Rectal smooth muscle tissue (tissue), 1 donor: ENCODE measurements at regions not wholly inside any gene's neighbourhood (a gene's known extent, or its start where the extent isn't known, plus 50 kb on each side); places are given as distances from the start of the nearest gene placed in this dataset.

Experiments
- H3K27ac ChIP-seq: one replicate; pipeline ENCODE4 v1.7.0; 2013; ENCODE audit warnings: low read depth, low read length, inconsistent platforms
- H3K27me3 ChIP-seq: one replicate; pipeline ENCODE4 v1.7.0; 2013; ENCODE audit warnings: low read length; ENCODE audit not compliant: control insufficient read depth, insufficient read depth
- H3K36me3 ChIP-seq: one replicate; pipeline ENCODE4 v1.7.0; 2013; ENCODE audit warnings: low read length; ENCODE audit not compliant: control insufficient read depth, insufficient read depth
- H3K4me1 ChIP-seq: one replicate; pipeline ENCODE4 v1.7.0; 2013; ENCODE audit warnings: low read length; ENCODE audit not compliant: control insufficient read depth, insufficient read depth
- H3K4me3 ChIP-seq: one replicate; pipeline ENCODE4 v1.7.0; 2013; ENCODE audit warnings: low read length
- H3K9ac ChIP-seq: one replicate; pipeline ENCODE4 v1.7.0; 2013; ENCODE audit warnings: low read length

DNA sequence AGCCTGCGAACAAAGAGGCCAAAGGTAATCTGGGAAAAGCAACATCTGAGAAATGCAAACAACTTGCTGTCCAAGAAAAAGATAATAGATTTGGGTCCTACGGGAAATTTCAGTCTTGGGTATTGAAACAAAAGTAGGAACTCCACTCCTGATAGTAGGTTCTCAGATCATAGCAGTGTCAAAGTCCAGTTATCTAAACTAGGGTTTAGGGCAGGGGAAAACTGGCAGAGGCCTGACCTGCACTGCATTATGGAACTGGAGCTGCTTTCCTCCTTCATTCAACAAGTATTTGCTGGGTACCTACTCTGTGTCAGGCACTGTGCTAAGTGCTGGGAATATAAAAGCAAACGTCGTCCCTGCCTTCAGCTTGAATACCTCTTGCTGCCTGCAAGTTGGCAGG lies 60.7 kb upstream of the NGF start:
- no peaks in the 10 kb centered on the region for H3K36me3 ChIP-seq
- H3K4me1 ChIP-seq, result no peaks in the 10 kb centered on the region
- no peak overlapping the region for H3K4me3 ChIP-seq
- no peaks in the 10 kb centered on the region for H3K27me3 ChIP-seq
- no peak overlapping the region for H3K9ac ChIP-seq
- H3K27ac ChIP-seq, result no peak overlapping the region
